SJSA1 (cell line): ENCODE measurements at regions not wholly inside any gene's neighbourhood (a gene's known extent, or its start where the extent isn't known, plus 50 kb on each side); places are given as distances from the start of the nearest gene placed in this dataset.
"Not testable (repeated sequence)": the region's sequence is repeated elsewhere in the genome, so short reads cannot be mapped to it uniquely, and the experiment has no call there.

Experiments
- DNase-seq, 2 experiments: peaks; one replicate each; pipeline ENCODE4 v3.0.0-alpha.2; 2015 to 2020; ENCODE audit warnings: low spot score in 2 of 2, low read depth in 1 of 2
- H3K27ac ChIP-seq: fragments of 250-450 bp; sonication (Bioruptor Pico); 2 replicates; pipeline ENCODE4 v1.5.1; 2020; ENCODE audit warnings: mild to moderate bottlenecking, moderate library complexity
- H3K27me3 ChIP-seq: fragments of 250-450 bp; sonication (Bioruptor Pico); replicated peaks from 2 replicates; pipeline ENCODE4 v1.5.1; 2020; ENCODE audit warnings: mild to moderate bottlenecking, moderate library complexity
- H3K36me3 ChIP-seq: fragments of 250-450 bp; sonication (Bioruptor Pico); 2 replicates; pipeline ENCODE4 v1.5.1; 2020; ENCODE audit warnings: mild to moderate bottlenecking
- H3K4me1 ChIP-seq: fragments of 250-450 bp; sonication (Bioruptor Pico); replicated peaks from 2 replicates; pipeline ENCODE4 v1.6.1; 2021; ENCODE audit warnings: mild to moderate bottlenecking
- H3K4me3 ChIP-seq: fragments of 250-450 bp; sonication (Bioruptor Pico); 2 replicates; pipeline ENCODE4 v1.5.1; 2020; ENCODE audit warnings: mild to moderate bottlenecking
- H3K9me3 ChIP-seq: fragments of 250-450 bp; sonication (Bioruptor Pico); replicated peaks from 2 replicates; pipeline ENCODE4 v1.5.1; 2020; ENCODE audit warnings: mild to moderate bottlenecking

DNA sequence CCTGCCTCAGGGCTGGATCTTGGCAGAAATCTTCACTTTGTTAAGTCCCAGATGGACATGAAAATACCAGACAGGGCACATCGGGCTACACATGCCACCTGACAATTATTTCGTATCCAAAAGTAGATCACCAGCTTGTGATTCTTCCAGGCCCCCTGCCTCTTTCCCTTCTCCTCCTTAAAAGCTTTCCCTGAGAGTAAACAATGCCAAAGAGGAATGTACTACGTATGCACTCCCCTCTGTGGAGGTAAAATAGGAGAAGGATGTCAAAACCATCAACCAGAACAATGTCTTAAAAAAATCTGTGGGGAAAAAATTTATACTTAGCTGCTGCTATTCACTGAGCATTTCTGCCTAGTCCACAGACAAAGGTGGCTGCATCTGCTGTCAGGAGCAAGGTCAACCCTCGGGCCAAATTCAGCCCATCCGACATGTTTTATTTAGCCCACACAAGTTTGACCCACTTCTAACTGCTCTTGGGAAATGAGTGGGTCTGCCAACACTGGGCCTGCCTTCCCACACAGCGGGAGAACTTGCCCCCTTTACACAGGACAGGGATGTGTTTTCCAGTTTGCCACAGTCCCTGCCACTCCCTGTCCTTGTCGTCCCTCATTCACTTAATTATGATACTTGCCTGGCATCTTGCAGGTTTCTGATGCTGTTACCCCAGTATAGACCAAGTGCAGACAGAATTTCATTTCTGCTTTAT, 74.7 kb upstream of the NBPF26 start:
- H3K36me3 ChIP-seq, H3K4me1 ChIP-seq, DNase-seq, H3K27me3 ChIP-seq, H3K4me3 ChIP-seq, H3K27ac ChIP-seq, H3K9me3 ChIP-seq: not testable (repeated sequence)

DNA sequence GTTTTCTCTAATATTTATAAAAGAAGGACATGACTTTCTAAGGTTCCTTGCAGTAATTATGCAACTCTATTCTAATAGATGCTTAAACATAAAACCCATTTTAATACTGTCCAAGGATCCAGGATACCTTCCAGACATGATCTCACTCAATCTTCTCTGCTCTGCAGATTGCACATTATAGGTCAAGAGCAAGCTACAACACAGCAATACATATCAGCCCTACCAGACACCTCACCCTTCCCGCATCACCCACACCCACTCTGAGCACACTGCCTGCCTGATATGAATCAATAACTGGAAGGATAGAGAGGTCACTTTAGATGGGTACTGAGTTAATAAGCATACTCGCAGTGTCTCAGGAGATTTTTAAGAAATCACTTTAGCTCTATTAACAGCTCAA, 74.0 kb upstream of the NBPF26 start:
- not testable (repeated sequence) for H3K9me3 ChIP-seq, H3K27ac ChIP-seq, H3K4me3 ChIP-seq, H3K4me1 ChIP-seq, H3K36me3 ChIP-seq, DNase-seq, H3K27me3 ChIP-seq

DNA sequence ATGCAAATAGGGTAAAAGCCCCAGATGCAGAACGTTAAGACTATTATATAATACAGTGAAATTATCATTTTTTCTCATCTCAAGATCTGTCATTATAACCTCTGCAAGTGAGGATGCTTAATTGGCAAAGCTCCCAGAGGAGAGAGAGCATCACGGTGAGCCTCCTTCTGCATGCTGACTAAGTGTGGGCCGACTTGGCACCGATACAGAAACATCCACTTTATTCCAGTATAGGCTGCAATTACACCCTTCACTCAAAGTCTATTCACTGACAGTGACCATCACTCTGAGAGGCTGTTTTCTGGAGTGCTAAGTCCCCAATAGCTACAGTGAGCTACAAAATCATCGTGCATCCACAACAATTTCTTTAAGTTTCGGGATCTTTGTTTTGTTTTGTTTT, 69.6 kb upstream of the NBPF26 start:
- H3K4me1 ChIP-seq, result not testable (repeated sequence)

DNA sequence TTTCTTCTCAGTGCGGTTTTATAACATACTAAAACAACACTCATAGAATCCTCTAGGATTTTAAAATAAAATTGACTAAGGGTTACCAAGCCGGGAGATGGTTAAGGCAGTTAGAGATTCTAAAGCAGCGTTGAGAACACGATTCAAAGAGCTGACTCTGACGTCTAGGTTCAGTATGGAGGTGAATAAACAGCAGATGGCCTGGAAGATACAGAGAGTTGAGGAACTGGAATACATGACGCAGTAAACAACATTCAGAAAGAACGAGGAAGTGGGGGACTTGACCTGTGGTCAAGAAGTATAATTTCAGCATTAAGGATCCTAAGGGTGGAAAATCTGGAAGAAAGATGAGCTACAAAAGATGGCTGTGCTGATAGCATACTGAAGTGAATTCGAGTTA, 68.4 kb upstream of the NBPF26 start:
- H3K36me3 ChIP-seq, result not testable (repeated sequence)

More for the DNA sequence above, 69.6 kb upstream of the NBPF26 start:
- not testable (repeated sequence) for H3K36me3 ChIP-seq, DNase-seq, H3K27me3 ChIP-seq, H3K9me3 ChIP-seq, H3K27ac ChIP-seq, H3K4me3 ChIP-seq

DNA sequence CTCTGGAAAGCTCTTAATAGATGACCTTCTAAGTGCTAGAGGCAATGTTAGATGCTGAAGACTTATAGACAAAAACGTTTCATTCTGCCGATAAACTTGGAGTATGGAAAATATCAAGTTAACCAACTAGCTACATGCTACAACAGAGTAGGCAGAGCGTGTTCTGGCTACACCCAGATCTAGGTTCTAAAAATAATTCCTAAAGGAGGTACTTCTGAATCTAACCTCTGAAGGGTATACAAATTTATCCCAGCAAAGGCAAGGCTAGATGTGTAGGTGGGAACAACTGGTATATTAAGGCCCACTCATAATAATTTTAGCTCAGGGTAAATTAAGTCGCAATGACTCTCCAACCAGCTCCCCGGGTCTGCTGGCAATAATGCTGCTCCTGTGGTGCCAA, 67.6 kb upstream of the NBPF26 start:
- H3K27ac ChIP-seq, H3K27me3 ChIP-seq, H3K9me3 ChIP-seq, H3K4me1 ChIP-seq, H3K36me3 ChIP-seq, DNase-seq, H3K4me3 ChIP-seq: not testable (repeated sequence)

More for the DNA sequence above, 68.4 kb upstream of the NBPF26 start:
- H3K4me3 ChIP-seq, H3K9me3 ChIP-seq, H3K27ac ChIP-seq, H3K4me1 ChIP-seq, H3K27me3 ChIP-seq, DNase-seq: not testable (repeated sequence)

DNA sequence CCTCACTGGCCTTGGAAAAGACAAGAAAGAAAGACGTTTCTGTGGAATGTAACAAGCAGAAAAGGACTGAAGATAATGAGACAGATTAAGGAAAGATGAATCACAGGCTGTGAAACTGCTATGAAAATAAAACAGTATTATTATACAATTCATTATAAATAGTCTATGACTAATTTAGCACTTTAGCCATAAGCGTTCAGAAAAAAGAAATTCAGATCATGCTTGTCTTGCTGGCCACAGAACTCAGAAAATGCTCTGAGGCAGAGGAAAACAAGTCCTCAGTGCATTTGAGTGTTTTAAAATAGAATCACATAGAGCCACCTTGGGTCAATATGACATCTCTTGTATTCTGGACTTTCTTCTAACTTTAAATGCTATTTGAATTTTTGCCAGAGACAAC, 65.9 kb upstream of the NBPF26 start:
- not testable (repeated sequence) for H3K27ac ChIP-seq, H3K4me1 ChIP-seq, DNase-seq, H3K36me3 ChIP-seq, H3K27me3 ChIP-seq, H3K9me3 ChIP-seq, H3K4me3 ChIP-seq

DNA sequence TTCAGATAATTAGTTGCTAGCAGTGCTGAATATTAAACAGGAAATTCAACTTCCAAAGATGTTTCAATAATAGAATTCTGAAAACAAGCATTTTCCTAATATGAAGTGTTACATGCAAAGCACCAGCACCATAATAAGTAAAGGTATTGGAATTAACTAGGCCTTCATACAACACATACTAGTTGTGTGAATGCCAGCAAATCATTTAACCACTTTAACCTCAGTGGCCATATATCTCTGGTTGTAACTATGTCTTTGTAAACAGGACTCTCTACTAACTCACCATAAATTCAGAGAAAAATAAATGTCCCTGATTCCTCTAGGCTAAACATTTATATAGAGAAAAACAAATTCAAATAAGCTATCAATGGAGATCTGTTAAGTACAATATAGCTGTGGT, 65.1 kb upstream of the NBPF26 start:
- H3K4me3 ChIP-seq, H3K4me1 ChIP-seq, H3K27me3 ChIP-seq, DNase-seq, H3K27ac ChIP-seq, H3K9me3 ChIP-seq, H3K36me3 ChIP-seq: not testable (repeated sequence)

DNA sequence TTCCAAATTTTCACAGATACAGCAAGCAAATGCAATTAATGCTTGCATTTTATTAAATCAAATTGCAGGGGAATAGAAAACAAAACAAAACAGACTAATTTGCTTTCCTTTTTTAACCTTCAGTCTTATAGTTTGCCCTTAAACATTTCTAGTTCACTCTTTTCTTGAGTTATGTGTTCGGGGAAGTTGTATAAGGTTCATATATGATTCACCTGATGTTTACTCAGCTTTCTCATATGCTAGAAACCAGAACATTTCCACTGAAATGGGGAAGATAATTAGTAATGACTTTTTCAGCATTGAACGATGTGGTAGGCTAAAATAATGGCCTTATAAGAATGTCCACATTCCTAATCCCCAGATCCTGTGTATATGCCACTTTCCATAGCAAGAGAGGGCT, 64.6 kb upstream of the NBPF26 start:
- DNase-seq, H3K4me3 ChIP-seq, H3K9me3 ChIP-seq, H3K36me3 ChIP-seq, H3K4me1 ChIP-seq, H3K27me3 ChIP-seq, H3K27ac ChIP-seq: not testable (repeated sequence)

DNA sequence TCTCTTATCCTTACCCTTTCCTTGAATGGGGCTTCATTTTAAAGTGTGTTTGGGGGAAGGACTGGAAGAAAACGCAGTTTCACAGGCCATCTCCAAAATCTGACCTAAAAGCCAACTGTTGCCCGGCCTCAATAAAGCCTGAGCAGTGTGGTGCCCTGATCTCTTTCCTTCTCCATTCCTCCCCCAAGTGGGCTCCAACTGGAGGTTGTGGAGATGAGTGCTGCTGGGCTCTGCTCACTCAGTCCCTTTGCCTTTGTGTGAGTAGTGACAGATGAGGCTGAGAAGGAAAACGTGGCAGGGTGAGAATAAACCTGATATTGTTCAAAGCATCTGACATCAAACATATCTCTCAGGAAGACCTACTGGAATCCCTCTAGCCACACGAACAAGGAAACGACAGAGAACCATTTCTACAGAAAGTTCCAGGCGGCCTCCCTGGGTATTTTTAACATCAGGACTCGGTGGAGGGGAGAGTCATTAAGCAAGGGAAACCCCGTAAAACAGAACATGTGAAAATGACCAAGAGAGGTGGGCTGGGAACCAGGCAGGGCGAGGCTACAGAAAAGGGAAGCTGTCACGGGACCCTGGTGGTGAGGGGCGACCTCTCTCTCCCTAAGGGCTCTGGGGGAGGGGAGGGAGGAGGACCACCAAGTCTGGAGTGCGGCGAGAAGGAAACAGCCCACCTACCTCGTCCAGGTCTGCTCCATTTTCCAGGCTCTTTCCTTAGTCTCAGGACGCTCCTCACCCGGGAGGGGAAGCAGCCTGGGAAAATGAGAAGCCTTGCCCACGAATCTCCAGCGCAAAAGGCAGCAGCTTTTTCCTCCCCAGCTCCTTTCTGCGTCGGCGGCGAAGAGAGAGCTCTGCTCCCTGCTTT, 59.1 kb upstream of the NBPF26 start:
- not testable (repeated sequence) for H3K9me3 ChIP-seq, H3K27ac ChIP-seq, DNase-seq, H3K36me3 ChIP-seq, H3K4me1 ChIP-seq, H3K4me3 ChIP-seq, H3K27me3 ChIP-seq

DNA sequence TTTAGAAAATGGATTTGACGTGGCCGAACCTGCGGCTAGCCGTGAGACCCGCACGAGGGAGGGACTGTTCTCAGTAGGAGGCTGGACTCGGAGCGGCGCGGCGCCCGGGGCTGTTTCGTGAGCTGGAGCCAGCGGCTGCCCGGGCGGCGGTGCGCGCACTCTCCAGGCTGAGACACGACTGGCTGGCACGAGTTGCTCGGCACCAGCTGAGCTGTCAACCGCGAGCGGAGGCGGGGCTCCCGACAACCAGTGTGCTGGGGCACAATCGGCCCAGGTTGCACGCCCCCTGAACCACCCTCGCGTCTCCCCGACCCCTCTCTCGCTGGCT, 58.5 kb upstream of the NBPF26 start:
- H3K4me1 ChIP-seq, DNase-seq, H3K27me3 ChIP-seq, H3K36me3 ChIP-seq, H3K9me3 ChIP-seq, H3K27ac ChIP-seq, H3K4me3 ChIP-seq: not testable (repeated sequence)

DNA sequence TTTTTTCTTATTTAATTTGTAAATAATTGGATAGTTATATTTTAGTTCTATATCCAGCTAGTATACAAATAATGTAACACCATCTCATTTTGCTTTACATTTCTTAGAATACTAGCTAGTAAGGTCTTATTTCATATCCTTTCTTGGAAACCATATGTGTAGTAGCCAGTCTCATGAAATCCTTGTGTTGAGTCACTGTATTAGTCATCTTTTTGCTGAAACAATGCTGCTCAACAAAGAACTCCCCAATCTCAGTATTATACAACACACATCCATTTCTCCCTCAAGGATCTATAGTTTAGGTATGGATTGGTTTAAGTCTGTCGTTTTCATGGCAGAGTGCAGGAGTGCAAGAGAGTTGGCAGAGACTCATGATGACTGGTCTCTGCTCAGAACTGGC, 55.6 kb upstream of the NBPF26 start:
- not testable (repeated sequence) for H3K4me1 ChIP-seq, H3K27me3 ChIP-seq, H3K36me3 ChIP-seq, H3K4me3 ChIP-seq, H3K27ac ChIP-seq, DNase-seq, H3K9me3 ChIP-seq
